ENCODE measurements at regions not wholly inside any gene's neighbourhood (a gene's known extent, or its start where the extent isn't known, plus 50 kb on each side); places are given as distances from the start of the nearest gene placed in this dataset.

- DNase-seq (ENCODE audit: extremely low spot score, unreplicated experiment): no peak
- Mint-ChIP-seq H3K27me3 (no peaks in the 10 kb centered on the region), H3K36me3 (peaks cover 35% of the 10 kb centered on the region), H3K9me3 (no peaks in the 10 kb centered on the region), H3K4me3 (no peak overlapping the region), H3K27ac (peak overlapping the region; percentile 66), H3K4me1 (ENCODE audit: unreplicated experiment) (peaks cover 6% of the 10 kb centered on the region)
- no peak for TF ChIP-seq CTCF (conservative IDR thresholded peaks at IDR 0.05)
Measured at GRCh38 chr12:124420996-124421674, 126.2 kb downstream of the RFLNA start.

- Mint-ChIP-seq H3K36me3 (peaks cover 30% of the 10 kb centered on the region), H3K4me1 (ENCODE audit: unreplicated experiment) (peaks cover 5% of the 10 kb centered on the region), H3K27ac (peak overlapping the region; percentile 66), H3K9me3 (no peaks in the 10 kb centered on the region), H3K4me3 (no peak overlapping the region), H3K27me3 (no peaks in the 10 kb centered on the region)
- TF ChIP-seq CTCF (conservative IDR thresholded peaks at IDR 0.05): no peak
- DNase-seq (ENCODE audit: extremely low spot score, unreplicated experiment): no peak
Measured at GRCh38 chr12:124420041-124420995, 125.4 kb downstream of the RFLNA start.

- Mint-ChIP-seq H3K9me3 (no peaks in the 10 kb centered on the region), H3K27me3 (no peaks in the 10 kb centered on the region), H3K27ac (no peak overlapping the region), H3K36me3 (peaks cover 30% of the 10 kb centered on the region), H3K4me3 (no peak overlapping the region), H3K4me1 (ENCODE audit: unreplicated experiment) (peaks cover 5% of the 10 kb centered on the region)
- TF ChIP-seq CTCF (conservative IDR thresholded peaks at IDR 0.05): no peak
- no peak for DNase-seq (ENCODE audit: extremely low spot score, unreplicated experiment)
Measured at GRCh38 chr12:124419292-124420040, 124.6 kb downstream of the RFLNA start.

GRCh38 chr12:124418791-124419190 lies 123.9 kb downstream of the RFLNA start:
- H3K27me3 Mint-ChIP-seq: no peaks in the 10 kb centered on the region

More at GRCh38 chr12:124418791-124419190, 123.9 kb downstream of the RFLNA start:
- TF ChIP-seq CTCF (conservative IDR thresholded peaks at IDR 0.05): no peak
- H3K9me3 Mint-ChIP-seq: no peaks in the 10 kb centered on the region
- peaks cover 26% of the 10 kb centered on the region for H3K36me3 Mint-ChIP-seq
- DNase-seq (ENCODE audit: extremely low spot score, unreplicated experiment): no peak
- H3K4me3 Mint-ChIP-seq: no peak overlapping the region
- peaks cover 5% of the 10 kb centered on the region for H3K4me1 Mint-ChIP-seq (ENCODE audit: unreplicated experiment)
- no peak overlapping the region for H3K27ac Mint-ChIP-seq
